ENCODE measurements at regions not wholly inside any gene's neighbourhood (a gene's known extent, or its start where the extent isn't known, plus 50 kb on each side); places are given as distances from the start of the nearest gene placed in this dataset.

DNA sequence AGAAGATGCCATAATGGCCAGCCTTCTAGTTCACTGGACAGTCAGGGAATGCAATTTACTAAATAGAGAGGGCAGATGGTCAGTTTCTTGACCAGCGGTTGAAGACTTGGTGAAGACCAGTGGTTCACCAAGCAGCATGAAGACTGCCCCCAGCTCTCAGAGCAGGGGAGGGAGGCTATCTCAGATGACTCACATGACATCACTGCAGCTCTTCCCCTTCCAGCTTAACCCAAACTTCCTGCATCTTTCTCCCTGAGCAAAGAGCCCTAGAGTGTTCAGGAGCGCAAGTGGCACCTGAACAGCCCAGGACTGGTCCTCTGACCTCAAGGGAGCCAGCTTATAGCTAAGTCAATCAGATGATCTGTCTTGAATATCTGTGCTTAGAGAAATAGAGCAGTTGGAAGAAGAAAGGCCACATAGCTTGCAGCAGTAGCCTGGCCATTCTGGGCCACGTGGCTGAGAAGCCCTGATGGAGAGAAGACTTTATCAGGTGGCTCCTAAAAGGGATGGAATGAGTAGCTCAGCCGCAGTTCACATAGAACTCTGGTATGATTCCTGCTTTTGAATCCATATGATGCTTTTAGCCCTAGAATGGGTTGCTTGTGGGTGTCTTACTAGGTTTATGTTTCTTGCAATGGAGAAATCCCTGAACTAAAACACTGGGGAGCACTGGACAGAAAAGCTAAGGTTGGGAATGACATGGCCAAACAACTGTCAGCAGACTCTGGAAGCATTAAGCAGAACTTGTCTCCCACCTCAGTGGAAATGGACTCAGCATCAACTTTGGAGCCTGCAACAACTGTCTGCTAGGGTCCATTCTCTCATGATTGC lies 392.1 kb upstream of the CCL2 start:
- TF ChIP-seq YY1 (IDR thresholded peaks at IDR 0.05; ENCODE audit: insufficient read depth, insufficient read length) (no peak), SUZ12 (IDR thresholded peaks at IDR 0.05; ENCODE audit: extremely low read depth, insufficient read depth, insufficient read length) (no peak)
